ENCODE measurements at regions not wholly inside any gene's neighbourhood (a gene's known extent, or its start where the extent isn't known, plus 50 kb on each side); places are given as distances from the start of the nearest gene placed in this dataset.

DNA sequence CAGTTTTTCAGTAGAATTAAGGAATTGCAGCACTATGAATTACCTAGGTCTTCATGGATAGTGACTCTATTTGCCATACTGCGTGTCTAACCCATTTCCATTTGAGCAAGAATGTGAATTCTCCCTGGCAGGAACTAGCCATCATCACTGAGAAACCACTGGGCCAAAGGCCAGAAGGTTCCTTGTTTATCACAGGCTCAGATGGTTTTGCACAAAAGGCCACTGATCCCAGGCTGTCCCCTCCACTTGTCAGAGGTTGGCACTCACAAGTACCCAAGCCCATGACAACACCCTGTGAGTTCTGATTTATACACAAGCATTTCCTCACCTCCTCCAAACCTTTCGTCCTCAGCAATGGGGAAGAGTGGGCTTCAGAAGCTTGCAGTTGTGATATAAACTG is 131.8 kb downstream of the FOXB1 start:
- no peak overlapping the region for H3K4me3 Mint-ChIP-seq
- TF ChIP-seq, protein P1, sequence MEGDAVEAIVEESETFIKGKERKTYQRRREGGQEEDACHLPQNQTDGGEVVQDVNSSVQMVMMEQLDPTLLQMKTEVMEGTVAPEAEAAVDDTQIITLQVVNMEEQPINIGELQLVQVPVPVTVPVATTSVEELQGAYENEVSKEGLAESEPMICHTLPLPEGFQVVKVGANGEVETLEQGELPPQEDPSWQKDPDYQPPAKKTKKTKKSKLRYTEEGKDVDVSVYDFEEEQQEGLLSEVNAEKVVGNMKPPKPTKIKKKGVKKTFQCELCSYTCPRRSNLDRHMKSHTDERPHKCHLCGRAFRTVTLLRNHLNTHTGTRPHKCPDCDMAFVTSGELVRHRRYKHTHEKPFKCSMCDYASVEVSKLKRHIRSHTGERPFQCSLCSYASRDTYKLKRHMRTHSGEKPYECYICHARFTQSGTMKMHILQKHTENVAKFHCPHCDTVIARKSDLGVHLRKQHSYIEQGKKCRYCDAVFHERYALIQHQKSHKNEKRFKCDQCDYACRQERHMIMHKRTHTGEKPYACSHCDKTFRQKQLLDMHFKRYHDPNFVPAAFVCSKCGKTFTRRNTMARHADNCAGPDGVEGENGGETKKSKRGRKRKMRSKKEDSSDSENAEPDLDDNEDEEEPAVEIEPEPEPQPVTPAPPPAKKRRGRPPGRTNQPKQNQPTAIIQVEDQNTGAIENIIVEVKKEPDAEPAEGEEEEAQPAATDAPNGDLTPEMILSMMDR (IDR thresholded peaks at IDR 0.05; ENCODE audit: unreplicated experiment): no peak
- H3K9me3 Mint-ChIP-seq: peaks cover 5% of the 10 kb centered on the region

DNA sequence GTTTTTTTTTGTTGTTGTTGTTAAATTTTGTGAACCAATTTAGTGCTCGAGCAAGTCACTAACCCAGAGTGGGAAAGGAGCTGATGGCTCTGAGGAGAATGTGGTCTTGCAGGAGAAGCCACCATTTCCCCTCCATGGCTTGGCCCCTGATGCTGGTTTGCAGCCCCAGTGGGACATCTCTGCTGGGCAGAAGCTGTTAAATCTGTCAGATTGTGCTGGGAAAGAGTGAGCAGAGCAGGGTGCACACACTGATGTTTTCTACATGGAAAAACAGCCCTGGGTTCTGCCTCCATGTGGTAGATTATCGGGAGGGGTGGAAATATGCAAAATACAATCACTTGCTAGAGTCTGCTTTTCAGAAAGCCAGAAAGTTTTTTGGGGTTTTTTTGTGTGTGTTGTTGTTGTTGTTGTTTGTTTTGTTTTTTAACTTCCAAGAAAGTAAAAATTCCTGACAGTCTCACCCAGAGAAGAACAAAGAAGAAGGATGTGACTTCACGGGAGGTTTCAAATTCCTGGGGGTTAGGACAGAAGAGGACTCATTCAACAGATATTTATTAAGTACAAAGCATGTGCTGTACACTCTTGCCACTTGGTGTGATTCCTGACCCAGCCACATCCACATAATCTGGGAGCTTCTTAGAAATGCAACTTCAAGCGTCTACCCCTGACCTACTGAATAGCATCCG is 133.7 kb downstream of the FOXB1 start:
- Mint-ChIP-seq H3K4me1 (peaks cover 11% of the 10 kb centered on the region), H3K9me3 (peaks cover 5% of the 10 kb centered on the region), H3K27ac (no peak overlapping the region), H3K27me3 (ENCODE audit: low read depth) (peaks cover 24% of the 10 kb centered on the region), H3K36me3 (no peaks in the 10 kb centered on the region), H3K4me3 (no peak overlapping the region)
- no peak for DNase-seq (ENCODE audit: low spot score in 2 of 2, unreplicated experiment in 2 of 2)
- TF ChIP-seq, protein P1 (IDR thresholded peaks at IDR 0.05; ENCODE audit: unreplicated experiment): no peak

More for the DNA sequence above, 131.8 kb downstream of the FOXB1 start:
- Mint-ChIP-seq H3K27me3 (ENCODE audit: low read depth) (peaks cover 23% of the 10 kb centered on the region), H3K4me1 (peaks cover 11% of the 10 kb centered on the region), H3K27ac (no peak overlapping the region), H3K36me3 (no peaks in the 10 kb centered on the region)
- no peak for DNase-seq (ENCODE audit: low spot score in 2 of 2, unreplicated experiment in 2 of 2)

DNA sequence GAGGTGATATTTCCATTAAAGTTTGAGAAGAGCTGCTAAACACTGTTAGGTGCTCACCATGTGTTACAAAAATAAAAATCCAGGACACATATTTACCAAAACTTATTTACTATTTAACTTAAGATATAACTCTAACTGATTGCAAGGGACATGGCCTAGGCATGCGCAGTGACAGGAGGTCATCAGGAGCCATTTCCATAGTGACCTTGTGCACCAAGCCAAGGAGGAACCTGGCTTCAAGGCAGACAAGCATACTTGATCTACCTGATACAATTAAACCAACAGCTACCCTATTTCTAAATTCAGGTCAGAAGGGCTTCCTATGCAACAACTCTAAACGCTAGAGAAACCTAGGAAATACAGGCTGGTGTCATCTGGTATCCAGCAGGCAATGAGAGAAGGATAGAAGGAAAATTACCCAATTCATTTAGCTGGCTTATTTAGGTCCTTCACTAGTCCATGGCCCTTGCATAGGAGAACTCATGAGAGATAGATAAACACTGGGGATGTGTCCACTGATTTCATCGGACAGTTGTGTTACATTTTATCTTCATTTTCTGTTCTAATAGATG is 134.4 kb downstream of the FOXB1 start:
- peaks cover 5% of the 10 kb centered on the region for H3K9me3 Mint-ChIP-seq
- H3K36me3 Mint-ChIP-seq: no peaks in the 10 kb centered on the region
- H3K4me3 Mint-ChIP-seq: no peak overlapping the region
- peaks cover 28% of the 10 kb centered on the region for H3K27me3 Mint-ChIP-seq (ENCODE audit: low read depth)
- H3K4me1 Mint-ChIP-seq: peaks cover 8% of the 10 kb centered on the region
- TF ChIP-seq, protein P1 (IDR thresholded peaks at IDR 0.05; ENCODE audit: unreplicated experiment): no peak
- no peak for DNase-seq (ENCODE audit: low spot score in 2 of 2, unreplicated experiment in 2 of 2)
- H3K27ac Mint-ChIP-seq: no peak overlapping the region

GRCh38 chr15:60152386-60152785 is 148.3 kb downstream of the FOXB1 start:
- H3K27me3 Mint-ChIP-seq (ENCODE audit: low read depth): peaks cover 19% of the 10 kb centered on the region

GRCh38 chr15:60154764-60155325 is 150.7 kb downstream of the FOXB1 start:
- peaks cover 8% of the 10 kb centered on the region for H3K27me3 Mint-ChIP-seq (ENCODE audit: low read depth)
- no peak for DNase-seq (ENCODE audit: low spot score in 2 of 2, unreplicated experiment in 2 of 2)
- no peak overlapping the region for H3K4me3 Mint-ChIP-seq
- no peaks in the 10 kb centered on the region for H3K9me3 Mint-ChIP-seq
- no peak overlapping the region for H3K27ac Mint-ChIP-seq
- TF ChIP-seq, protein P1 (IDR thresholded peaks at IDR 0.05; ENCODE audit: unreplicated experiment): no peak
- peaks cover 14% of the 10 kb centered on the region for H3K4me1 Mint-ChIP-seq
- H3K36me3 Mint-ChIP-seq: no peaks in the 10 kb centered on the region

More at GRCh38 chr15:60152386-60152785, 148.3 kb downstream of the FOXB1 start:
- TF ChIP-seq, protein P1 (IDR thresholded peaks at IDR 0.05; ENCODE audit: unreplicated experiment): no peak
- Mint-ChIP-seq H3K9me3 (no peaks in the 10 kb centered on the region), H3K27ac (no peak overlapping the region), H3K4me1 (peaks cover 14% of the 10 kb centered on the region), H3K36me3 (no peaks in the 10 kb centered on the region), H3K4me3 (no peak overlapping the region)
- no peak for DNase-seq (ENCODE audit: low spot score in 2 of 2, unreplicated experiment in 2 of 2)
